Gastroesophageal sphincter (tissue), 4 donors: ENCODE measurements at regions not wholly inside any gene's neighbourhood (a gene's known extent, or its start where the extent isn't known, plus 50 kb on each side); places are given as distances from the start of the nearest gene placed in this dataset.

ENCODE experiments used
- ATAC-seq: fragments of 150-250 bp; one replicate; pipeline ENCODE4 v1.9.1; 2016; ENCODE audit warnings: mild to moderate bottlenecking, moderate library complexity
- H3K27ac ChIP-seq, 4 donors: fragments of 200-600 bp; sonication (generic) in 3 of 4; 1 replicate in 3 of 4; 2 replicates in 1 of 4; pipeline ENCODE4 v1.5.1; 2016 to 2019
- H3K27me3 ChIP-seq: fragments of 200-600 bp; sonication (generic); one replicate; pipeline ENCODE4 v1.5.1; 2019
- H3K36me3 ChIP-seq, 2 donors: fragments of 200-600 bp; sonication (generic); one replicate each; pipeline ENCODE4 v1.5.1; 2019; ENCODE audit warnings: control low read depth in 1 of 2
- H3K4me1 ChIP-seq, 3 donors: fragments of 200-600 bp; sonication (generic); 1 replicate in 2 of 3; 2 replicates in 1 of 3; pipeline ENCODE4 v1.5.1; 2016 to 2019; ENCODE audit warnings: control low read depth in 2 of 3
- H3K4me3 ChIP-seq, 2 donors: fragments of 200-600 bp; sonication (generic); one replicate each; pipeline ENCODE4 v1.5.1; 2019; ENCODE audit warnings: mild to moderate bottlenecking in 1 of 2, moderate library complexity in 1 of 2
- H3K9me3 ChIP-seq, 3 donors: fragments of 200-600 bp; sonication (generic); one replicate each; pipeline ENCODE4 v1.5.1; 2017 to 2019; ENCODE audit warnings: control low read depth in 2 of 3
- CTCF ChIP-seq, 4 experiments: fragments of 200-600 bp in 2 of 4; fragments of 450-650 bp in 2 of 4; sonication (generic) in 1 of 4; IDR thresholded peaks; one replicate each; pipeline ENCODE4 v1.5.1; 2017 to 2019; ENCODE audit warnings: antibody characterized with exemption in 4 of 4, mild to moderate bottlenecking in 2 of 4, moderate library complexity in 2 of 4
- EP300 ChIP-seq: sonication (generic); formaldehyde crosslinking; IDR thresholded peaks from one replicate; pipeline ENCODE4 v1.6.1; 2017; ENCODE audit warnings: antibody characterized with exemption, mild to moderate bottlenecking
- POLR2A ChIP-seq, 2 donors: fragments of 450-650 bp; IDR thresholded peaks; one replicate each; pipeline ENCODE4 v1.6.1; 2017; ENCODE audit warnings: antibody characterized with exemption in 2 of 2, mild to moderate bottlenecking in 2 of 2, moderate library complexity in 1 of 2
- POLR2AphosphoS5 ChIP-seq: sonication (generic); formaldehyde crosslinking; IDR thresholded peaks from one replicate; pipeline ENCODE4 v1.6.1; 2017; ENCODE audit warnings: antibody characterized with exemption
- WGBS, 2 donors: methylation state at CpG; one replicate each; pipeline ENCODE4 v1.1.5; 2018; ENCODE audit warnings: low coverage in 1 of 2; 5-methylcytosine and 5-hydroxymethylcytosine counted together

GRCh38 chr11:26093206-26093605 lies 238.7 kb upstream of the ANO3 start:
- TF ChIP-seq POLR2A (IDR thresholded peaks at IDR 0.05) = no peak
- TF ChIP-seq CTCF (IDR thresholded peaks at IDR 0.05) = no peak
- no peak for TF ChIP-seq EP300
- TF ChIP-seq POLR2AphosphoS5 = no peak
- Histone ChIP-seq H3K4me3 (no peak overlapping the region), H3K27me3 (no peaks in the 10 kb centered on the region), H3K27ac (no peak overlapping the region), H3K36me3 (no peaks in the 10 kb centered on the region), H3K4me1 (no peaks in the 10 kb centered on the region), H3K9me3 (no peaks in the 10 kb centered on the region)
- WGBS, 2 donors = 97 to 100% methylated on average over 1 to 2 of the region's 2 CpGs
- ATAC-seq = no peak

GRCh38 chr11:26095340-26095739 lies 236.6 kb upstream of the ANO3 start:
- no peak for ATAC-seq
- no peaks in the 10 kb centered on the region for H3K27me3 ChIP-seq
- 62 to 65% methylated on average over 4 to 5 of the region's 5 CpGs for WGBS, 2 donors
- no peaks in the 10 kb centered on the region for H3K4me1 ChIP-seq
- no peaks in the 10 kb centered on the region for H3K36me3 ChIP-seq
- no peak for TF ChIP-seq POLR2AphosphoS5
- TF ChIP-seq CTCF (IDR thresholded peaks at IDR 0.05) = no peak
- no peak for TF ChIP-seq EP300
- no peak for TF ChIP-seq POLR2A (IDR thresholded peaks at IDR 0.05)
- H3K27ac ChIP-seq = no peak overlapping the region
- no peaks in the 10 kb centered on the region for H3K9me3 ChIP-seq
- no peak overlapping the region for H3K4me3 ChIP-seq

GRCh38 chr11:26096451-26096850 lies 235.5 kb upstream of the ANO3 start:
- H3K9me3 ChIP-seq = no peaks in the 10 kb centered on the region
- TF ChIP-seq POLR2AphosphoS5 (no peak), EP300 (no peak), POLR2A (IDR thresholded peaks at IDR 0.05) (no peak), CTCF (IDR thresholded peaks at IDR 0.05) (no peak)
- H3K4me3 ChIP-seq = no peak overlapping the region
- no peaks in the 10 kb centered on the region for H3K27me3 ChIP-seq
- 25 to 29% methylated on average over 6 of the region's 6 CpGs for WGBS, 2 donors
- no peaks in the 10 kb centered on the region for H3K4me1 ChIP-seq
- no peaks in the 10 kb centered on the region for H3K36me3 ChIP-seq
- no peak for ATAC-seq
- H3K27ac ChIP-seq = no peak overlapping the region

GRCh38 chr11:26102325-26102724 lies 229.6 kb upstream of the ANO3 start:
- no peaks in the 10 kb centered on the region for H3K36me3 ChIP-seq
- H3K27ac ChIP-seq = no peak overlapping the region
- TF ChIP-seq CTCF (IDR thresholded peaks at IDR 0.05) = no peak
- no peak for TF ChIP-seq EP300
- no peak for TF ChIP-seq POLR2AphosphoS5
- no peak for TF ChIP-seq POLR2A (IDR thresholded peaks at IDR 0.05)
- H3K4me3 ChIP-seq = no peak overlapping the region
- H3K27me3 ChIP-seq = no peaks in the 10 kb centered on the region
- 94 to 100% methylated on average over 2 to 5 of the region's 5 CpGs for WGBS, 2 donors
- no peaks in the 10 kb centered on the region for H3K9me3 ChIP-seq
- ATAC-seq = no peak
- H3K4me1 ChIP-seq = peaks cover 0 to 2% (median 0%) of the 10 kb centered on the region in 3 donors

- TF ChIP-seq POLR2A (IDR thresholded peaks at IDR 0.05) (no peak), EP300 (no peak)
- Histone ChIP-seq H3K36me3 (no peaks in the 10 kb centered on the region), H3K4me1 (peaks cover 0 to 31% (median 3%) of the 10 kb centered on the region in 3 donors), H3K4me3 (no peak overlapping the region), H3K27me3 (no peaks in the 10 kb centered on the region), H3K9me3 (no peaks in the 10 kb centered on the region), H3K27ac (no peak overlapping the region)
- ATAC-seq = no peak
- 81 to 85% methylated on average over 4 of the region's 4 CpGs for WGBS, 2 donors
These were observed 226.0 kb upstream of the ANO3 start for GRCh38 chr11:26105762-26106423.
